Retina (tissue), 1 donor: ENCODE measurements at regions not wholly inside any gene's neighbourhood (a gene's known extent, or its start where the extent isn't known, plus 50 kb on each side); places are given as distances from the start of the nearest gene placed in this dataset.
A peak's percentile ranks its signal among the peaks of the same experiment; 100 is the strongest.
"Not testable (repeated sequence)": the region's sequence is repeated elsewhere in the genome, so short reads cannot be mapped to it uniquely, and the experiment has no call there.

Experiments used
- DNase-seq: peaks from one replicate; pipeline ENCODE4 v3.0.0-alpha.2; 2016

GRCh38 chr1:16794609-16795008 is 54.3 kb downstream of the RNU1-4 start:
- DNase-seq: not testable (repeated sequence)

GRCh38 chr1:16795119-16795518 is 54.8 kb downstream of the RNU1-4 start:
- DNase-seq: not testable (repeated sequence)

- not testable (repeated sequence) for DNase-seq
Measured at GRCh38 chr1:16796179-16796578, 55.9 kb downstream of the RNU1-4 start.

GRCh38 chr1:16796625-16797046 is 56.3 kb downstream of the RNU1-4 start:
- peak; percentile 50 for DNase-seq

- not testable (repeated sequence) for DNase-seq
Measured at GRCh38 chr1:16797065-16797464, 56.7 kb downstream of the RNU1-4 start.

- DNase-seq: not testable (repeated sequence)
Measured at GRCh38 chr1:16798050-16798449, 57.7 kb downstream of the RNU1-4 start.
